Effector memory CD4-positive, alpha-beta T cell (primary cell): ENCODE measurements at regions not wholly inside any gene's neighbourhood (a gene's known extent, or its start where the extent isn't known, plus 50 kb on each side); places are given as distances from the start of the nearest gene placed in this dataset.
"Not testable (repeated sequence)": the region's sequence is repeated elsewhere in the genome, so short reads cannot be mapped to it uniquely, and the experiment has no call there.

Experiments
- DNase-seq, 3 donors: peaks; one replicate each; pipeline ENCODE4 v3.0.0-alpha.2; 2020
- H3K27ac ChIP-seq: 2 replicates; pipeline ENCODE4 v1.7.0; 2013; ENCODE audit warnings: mild to moderate bottlenecking, low read length, moderate library complexity; ENCODE audit not compliant: insufficient read depth, poor library complexity, severe bottlenecking
- H3K27me3 ChIP-seq: replicated peaks from 2 replicates; pipeline ENCODE4 v1.7.0; 2013; ENCODE audit warnings: mild to moderate bottlenecking, low read length; ENCODE audit not compliant: insufficient read depth, control insufficient read depth, poor library complexity, severe bottlenecking
- H3K36me3 ChIP-seq: 2 replicates; pipeline ENCODE4 v1.7.0; 2013; ENCODE audit warnings: mild to moderate bottlenecking, low read length, moderate library complexity; ENCODE audit not compliant: control insufficient read depth, insufficient read depth
- H3K4me1 ChIP-seq: 2 replicates; pipeline ENCODE4 v1.7.0; 2013; ENCODE audit warnings: low read length, mild to moderate bottlenecking; ENCODE audit not compliant: control insufficient read depth, insufficient read depth, poor library complexity, severe bottlenecking
- H3K4me3 ChIP-seq: 2 replicates; pipeline ENCODE4 v1.7.0; 2013; ENCODE audit warnings: low read length, low read depth, mild to moderate bottlenecking; ENCODE audit not compliant: insufficient read depth, poor library complexity, severe bottlenecking
- H3K9me3 ChIP-seq: 2 replicates; pipeline ENCODE4 v1.7.0; 2013; ENCODE audit warnings: mild to moderate bottlenecking, low read length, moderate library complexity; ENCODE audit not compliant: control insufficient read depth

DNA sequence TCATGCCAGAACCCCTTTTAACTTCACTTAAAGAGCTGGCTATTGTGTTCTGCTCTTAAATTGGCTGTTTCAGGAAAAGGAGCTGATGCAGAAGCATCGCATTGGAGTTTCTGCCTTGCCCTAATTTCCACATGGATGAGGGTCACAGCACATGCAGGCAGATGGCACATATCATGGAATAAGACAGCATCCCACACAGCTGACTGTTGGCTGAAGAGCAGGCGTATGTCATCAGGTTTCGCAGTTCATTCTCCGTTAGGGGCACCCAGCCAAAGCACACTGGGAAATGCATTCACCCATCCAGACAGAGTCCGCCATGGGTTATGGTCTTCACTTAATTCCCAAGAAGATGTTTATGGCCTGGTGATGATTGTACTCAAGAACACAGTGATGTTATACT is 572.5 kb downstream of the LIG4 start:
- no peaks in the 10 kb centered on the region for H3K9me3 ChIP-seq
- H3K4me3 ChIP-seq: no peak overlapping the region
- no peak for DNase-seq
- no peaks in the 10 kb centered on the region for H3K4me1 ChIP-seq
- H3K27ac ChIP-seq: no peak overlapping the region
- H3K36me3 ChIP-seq: no peaks in the 10 kb centered on the region
- no peaks in the 10 kb centered on the region for H3K27me3 ChIP-seq

DNA sequence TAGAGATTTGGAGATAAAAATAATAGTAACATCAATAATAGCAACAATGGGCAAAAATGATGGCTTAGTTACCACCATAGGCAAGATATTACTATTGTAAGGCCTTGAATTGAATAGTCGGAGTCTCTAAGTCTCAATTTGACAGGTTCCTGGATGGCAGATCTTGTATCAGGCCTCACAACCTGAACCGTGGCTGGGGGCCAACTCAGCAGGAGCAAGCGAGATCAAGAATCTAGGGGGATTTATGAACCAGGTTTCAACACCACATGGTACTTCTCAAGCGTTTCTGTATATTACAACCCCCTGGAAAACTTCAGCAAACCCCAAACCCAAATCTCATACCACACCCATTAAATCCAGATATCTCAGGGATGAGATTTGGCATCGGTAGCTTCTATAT is 573.8 kb downstream of the LIG4 start:
- Histone ChIP-seq H3K27me3 (no peaks in the 10 kb centered on the region), H3K9me3 (no peaks in the 10 kb centered on the region), H3K27ac (no peak overlapping the region), H3K36me3 (no peaks in the 10 kb centered on the region), H3K4me3 (no peak overlapping the region), H3K4me1 (no peaks in the 10 kb centered on the region)
- DNase-seq: no peak

DNA sequence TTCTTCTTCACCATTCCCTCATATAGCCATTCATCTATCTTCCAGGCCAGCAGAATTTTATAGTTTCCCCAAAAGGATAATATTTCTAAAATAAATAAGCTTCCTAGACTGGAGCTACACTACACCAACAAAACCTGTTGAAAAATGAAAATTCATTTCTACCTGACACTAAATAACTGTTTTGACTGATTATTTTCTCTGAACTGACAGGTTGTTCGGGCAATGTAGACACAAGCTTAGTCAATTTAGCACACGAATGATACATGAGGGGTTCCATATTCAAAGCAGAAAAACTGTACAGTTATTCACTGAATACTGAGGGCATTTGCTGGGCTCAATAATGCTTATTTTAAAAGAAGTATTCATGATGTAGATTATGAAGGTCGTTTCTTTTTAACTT is 589.7 kb downstream of the LIG4 start:
- H3K9me3 ChIP-seq: no peaks in the 10 kb centered on the region
- H3K27ac ChIP-seq: no peak overlapping the region
- no peak overlapping the region for H3K4me3 ChIP-seq
- H3K4me1 ChIP-seq: no peaks in the 10 kb centered on the region
- no peak for DNase-seq
- no peaks in the 10 kb centered on the region for H3K27me3 ChIP-seq
- no peaks in the 10 kb centered on the region for H3K36me3 ChIP-seq

DNA sequence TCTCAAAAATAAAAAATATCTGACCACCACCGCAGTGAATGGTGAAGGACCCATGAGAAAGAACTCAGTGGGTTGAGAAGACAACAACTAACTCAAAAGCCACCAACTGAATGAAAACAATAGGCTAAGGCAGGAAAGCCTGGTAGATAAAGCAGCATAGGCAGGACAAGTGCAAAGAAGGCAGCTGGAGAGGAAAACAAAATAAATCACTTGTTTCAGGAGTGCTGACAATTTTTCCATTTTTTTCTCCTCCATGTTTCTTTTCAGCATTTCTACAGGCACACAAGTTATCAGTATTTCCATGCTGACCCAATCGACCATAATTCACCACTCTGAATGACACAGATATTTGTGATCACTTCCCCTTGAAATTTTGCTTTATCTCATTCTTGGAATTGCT is 597.8 kb downstream of the LIG4 start:
- no peaks in the 10 kb centered on the region for H3K36me3 ChIP-seq
- no peaks in the 10 kb centered on the region for H3K9me3 ChIP-seq
- H3K4me3 ChIP-seq: no peak overlapping the region
- DNase-seq: no peak
- no peaks in the 10 kb centered on the region for H3K27me3 ChIP-seq
- no peaks in the 10 kb centered on the region for H3K4me1 ChIP-seq
- H3K27ac ChIP-seq: no peak overlapping the region

DNA sequence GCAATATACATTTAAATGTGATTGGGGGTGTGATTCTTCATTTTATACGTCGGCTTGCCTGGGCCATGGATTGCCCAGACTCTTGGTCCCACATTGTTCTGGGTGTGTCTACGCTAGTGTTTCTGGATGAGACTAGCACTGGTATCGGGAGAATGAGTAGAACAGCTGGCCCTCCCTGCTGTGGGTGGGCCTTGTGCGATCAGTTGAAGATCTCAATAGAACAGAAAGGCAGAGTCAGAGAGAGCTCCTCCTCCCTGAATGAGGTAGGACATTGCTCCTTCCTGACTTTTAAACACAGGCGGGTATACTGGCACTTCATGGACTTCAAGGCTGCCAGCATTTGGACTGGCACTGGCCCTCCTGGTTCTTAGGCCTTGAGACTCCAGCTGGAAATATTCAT is 603.0 kb downstream of the LIG4 start:
- no peaks in the 10 kb centered on the region for H3K4me1 ChIP-seq
- no peak overlapping the region for H3K27ac ChIP-seq
- no peak overlapping the region for H3K4me3 ChIP-seq
- H3K27me3 ChIP-seq: no peaks in the 10 kb centered on the region
- no peak for DNase-seq
- no peaks in the 10 kb centered on the region for H3K9me3 ChIP-seq
- H3K36me3 ChIP-seq: no peaks in the 10 kb centered on the region

DNA sequence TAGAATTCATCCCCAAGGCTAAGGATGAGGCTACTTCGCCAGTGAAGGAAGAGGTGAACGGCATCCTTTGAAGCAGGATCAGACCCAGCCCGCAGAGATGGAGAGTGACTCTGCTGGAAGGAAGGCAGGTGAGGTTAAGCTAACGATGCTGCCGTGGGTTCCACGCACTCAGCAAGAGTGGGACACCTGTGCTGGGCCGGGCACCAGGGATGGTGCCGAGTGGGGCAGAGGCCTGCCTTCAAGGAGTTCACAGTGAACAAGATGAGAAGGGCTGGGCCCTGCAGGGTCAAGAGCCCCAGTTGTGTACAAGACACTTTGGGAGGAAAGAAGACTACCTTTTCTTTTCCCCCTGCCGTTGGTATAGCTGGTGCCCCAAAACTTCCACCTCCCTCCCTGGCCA is 606.6 kb downstream of the LIG4 start:
- H3K9me3 ChIP-seq: no peaks in the 10 kb centered on the region
- no peaks in the 10 kb centered on the region for H3K27me3 ChIP-seq
- DNase-seq: no peak
- H3K27ac ChIP-seq: no peak overlapping the region
- no peak overlapping the region for H3K4me3 ChIP-seq
- no peaks in the 10 kb centered on the region for H3K36me3 ChIP-seq
- H3K4me1 ChIP-seq: no peaks in the 10 kb centered on the region

DNA sequence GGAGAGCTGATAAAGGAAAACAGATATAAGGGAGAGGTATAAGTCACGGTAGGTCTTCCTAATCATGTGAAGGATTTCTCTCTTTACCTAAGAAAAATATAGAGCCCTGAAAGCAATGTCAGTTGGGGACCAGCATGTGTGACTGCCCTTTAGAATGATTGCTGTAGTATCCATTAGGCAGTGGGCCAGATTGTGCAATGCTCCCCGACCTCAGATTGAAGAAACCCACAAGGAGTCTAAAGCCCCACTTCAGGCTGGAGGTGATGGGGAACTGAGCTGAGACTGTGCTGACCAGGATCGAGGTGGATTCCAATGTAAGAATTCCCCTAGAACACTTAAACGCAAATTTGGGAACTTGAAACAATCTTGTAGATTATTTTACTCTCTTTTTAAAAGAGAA is 614.4 kb downstream of the LIG4 start:
- Histone ChIP-seq H3K36me3 (no peaks in the 10 kb centered on the region), H3K4me3 (no peak overlapping the region), H3K9me3 (no peaks in the 10 kb centered on the region), H3K27ac (no peak overlapping the region), H3K27me3 (no peaks in the 10 kb centered on the region), H3K4me1 (no peaks in the 10 kb centered on the region)
- no peak for DNase-seq

DNA sequence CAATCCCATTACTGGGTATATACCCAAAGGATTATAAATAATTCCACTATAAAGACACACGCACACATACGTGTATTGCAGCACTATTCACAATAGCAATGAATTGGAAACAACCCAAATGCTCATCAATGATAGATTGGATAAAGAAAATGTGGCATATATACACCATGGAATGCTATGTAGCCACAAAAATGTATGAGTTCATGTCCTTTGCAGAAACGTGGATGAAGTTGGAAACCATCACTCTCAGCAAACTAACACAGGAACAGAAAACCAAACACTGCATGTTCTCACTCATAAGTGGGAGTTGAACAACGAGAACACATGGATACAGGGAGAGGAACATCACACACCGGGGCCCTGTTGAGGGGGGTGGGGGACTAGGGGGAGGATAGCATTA is 619.0 kb downstream of the LIG4 start:
- not testable (repeated sequence) for H3K4me3 ChIP-seq, H3K36me3 ChIP-seq, H3K27me3 ChIP-seq, H3K27ac ChIP-seq, H3K4me1 ChIP-seq, DNase-seq, H3K9me3 ChIP-seq

DNA sequence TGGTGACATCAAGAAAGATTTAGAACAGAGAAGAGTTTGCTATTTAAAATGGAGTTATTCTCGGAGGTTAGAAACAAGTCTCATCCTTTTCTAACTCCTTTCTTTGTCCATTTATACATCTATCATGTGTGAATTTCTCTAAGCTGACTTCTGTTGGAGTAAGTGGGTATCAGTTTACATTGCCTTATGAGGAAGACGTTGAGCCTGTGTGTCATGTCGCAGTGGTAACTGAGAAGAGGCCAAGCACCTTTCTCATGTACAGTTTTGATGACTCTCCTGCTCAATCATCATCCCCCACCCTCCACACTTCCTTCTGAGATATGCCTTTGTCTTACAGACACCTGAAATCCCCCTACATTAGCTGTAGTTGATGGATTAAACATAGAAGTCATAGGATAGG is 624.8 kb downstream of the LIG4 start:
- Histone ChIP-seq H3K27ac (no peak overlapping the region), H3K4me3 (no peak overlapping the region), H3K27me3 (no peaks in the 10 kb centered on the region), H3K9me3 (no peaks in the 10 kb centered on the region), H3K4me1 (no peaks in the 10 kb centered on the region), H3K36me3 (no peaks in the 10 kb centered on the region)
- DNase-seq: no peak

DNA sequence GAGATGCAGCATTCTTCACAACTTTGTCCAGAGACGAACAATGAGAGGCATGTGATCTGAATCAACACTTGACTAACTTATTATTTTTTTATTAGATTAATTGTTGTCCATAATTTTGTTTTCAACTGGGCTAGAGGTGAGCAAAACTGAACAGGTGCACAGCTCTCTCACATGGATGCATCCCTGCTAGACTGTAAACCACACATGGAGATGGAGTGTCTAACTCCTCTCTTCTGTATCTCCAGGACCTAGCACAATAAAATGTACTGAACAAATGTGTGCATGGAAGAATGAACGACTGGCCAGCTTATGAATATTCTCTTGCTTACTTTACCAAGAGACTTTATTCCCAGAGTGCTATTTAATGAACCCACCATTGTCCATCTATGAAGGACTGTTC is 627.7 kb downstream of the LIG4 start:
- H3K4me3 ChIP-seq: no peak overlapping the region
- H3K27me3 ChIP-seq: no peaks in the 10 kb centered on the region
- H3K36me3 ChIP-seq: no peaks in the 10 kb centered on the region
- H3K27ac ChIP-seq: no peak overlapping the region
- DNase-seq: no peak
- no peaks in the 10 kb centered on the region for H3K4me1 ChIP-seq
- H3K9me3 ChIP-seq: no peaks in the 10 kb centered on the region

DNA sequence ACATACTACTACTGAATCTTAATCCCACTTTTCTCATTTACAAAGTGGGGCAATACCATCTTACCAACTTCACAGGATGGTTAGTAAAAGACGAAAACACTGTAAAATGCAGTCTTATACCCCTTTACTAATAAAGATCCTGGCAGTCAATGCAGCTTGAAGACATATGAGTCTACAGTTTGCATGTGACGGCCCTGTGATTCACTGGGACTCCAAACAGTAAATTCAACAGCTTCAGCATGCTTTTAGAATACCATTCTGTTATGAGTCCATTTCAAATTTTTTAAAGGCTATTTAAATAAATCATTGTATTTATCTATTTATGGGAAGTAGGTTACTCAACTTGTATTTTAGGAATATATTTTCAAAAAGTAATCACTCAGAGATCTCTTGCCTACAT is 629.1 kb downstream of the LIG4 start:
- Histone ChIP-seq H3K27me3 (no peaks in the 10 kb centered on the region), H3K9me3 (no peaks in the 10 kb centered on the region), H3K36me3 (no peaks in the 10 kb centered on the region), H3K27ac (no peak overlapping the region), H3K4me3 (no peak overlapping the region), H3K4me1 (no peaks in the 10 kb centered on the region)
- DNase-seq: no peak
